B cell (primary cell): ENCODE measurements at regions not wholly inside any gene's neighbourhood (a gene's known extent, or its start where the extent isn't known, plus 50 kb on each side); places are given as distances from the start of the nearest gene placed in this dataset.

ENCODE experiments used
- ATAC-seq: fragments of 200-7000 bp; cut with Tn5 transposase; one replicate; pipeline ENCODE4 v1.10.0; 2021; ENCODE audit warnings: low read depth, mild to moderate bottlenecking, moderate number of reproducible peaks, moderate library complexity
- CTCF ChIA-PET: fragments of 350-600 bp; sonication (Branson Sonifier 250); formaldehyde crosslinking; loops from one replicate; lab custom pipeline; 2021; ENCODE audit warnings: antibody characterized with exemption, inconsistent platforms; lab: Charles Lee
- POLR2A ChIA-PET: fragments of 350-600 bp; sonication (Branson Sonifier 250); formaldehyde crosslinking; loops from one replicate; lab custom pipeline; 2021; ENCODE audit warnings: antibody characterized with exemption; lab: Charles Lee
- DNase-seq: peaks from one replicate; pipeline ENCODE4 v3.0.0; 2013
- H2AFZ ChIP-seq: 2 replicates; pipeline ENCODE4 v1.6.1; 2012; ENCODE audit warnings: mild to moderate bottlenecking, low read depth, low read length; ENCODE audit not compliant: insufficient read depth, poor library complexity, severe bottlenecking
- H3K27ac ChIP-seq, 2 donors: 1 replicate in 1 of 2; 2 replicates in 1 of 2; pipeline ENCODE4 v1.5.1; 2012 to 2013; ENCODE audit warnings: low read length in 2 of 2, mild to moderate bottlenecking in 2 of 2, moderate library complexity in 1 of 2
- H3K27me3 ChIP-seq, 4 experiments: fragments of 200-600 bp in 1 of 4; sonication (generic) in 1 of 4; replicated peaks in 1 of 4; 1 replicate in 2 of 4; 2 replicates in 2 of 4; pipeline versions ENCODE4 v1.6.1 to v1.7.0; 2013 to 2016; ENCODE audit warnings: low read length in 3 of 4, mild to moderate bottlenecking in 2 of 4, mixed read lengths in 1 of 4, moderate library complexity in 1 of 4; ENCODE audit not compliant: insufficient read depth in 4 of 4, control insufficient read depth in 3 of 4; ENCODE audit errors: control extremely low read depth in 1 of 4
- H3K36me3 ChIP-seq, 2 experiments: replicated peaks in 1 of 2; 1 replicate in 1 of 2; 2 replicates in 1 of 2; pipeline versions ENCODE4 v1.6.1 to v1.7.1; 2013; ENCODE audit warnings: low read length in 1 of 2; ENCODE audit not compliant: insufficient read depth in 2 of 2, control insufficient read depth in 1 of 2; ENCODE audit errors: control extremely low read depth in 1 of 2, extremely low read depth in 1 of 2
- H3K4me1 ChIP-seq, 2 donors: fragments of 200-600 bp in 1 of 2; sonication (generic) in 1 of 2; 1 replicate in 1 of 2; 2 replicates in 1 of 2; pipeline versions ENCODE4 v1.5.1 to v1.6.1; 2013 to 2017; ENCODE audit warnings: low read length in 2 of 2; ENCODE audit not compliant: control insufficient read depth in 2 of 2, insufficient read depth in 2 of 2
- H3K4me2 ChIP-seq: replicated peaks from 2 replicates; pipeline ENCODE3; 2012; ENCODE audit warnings: mild to moderate bottlenecking, low read depth, low read length; ENCODE audit not compliant: poor library complexity, severe bottlenecking
- H3K4me3 ChIP-seq, 5 experiments: fragments of 200-600 bp in 1 of 5; sonication (generic) in 1 of 5; 1 replicate in 3 of 5; 2 replicates in 2 of 5; pipeline versions ENCODE4 v1.5.1 to v1.7.0; 2011 to 2016; ENCODE audit warnings: low read length in 4 of 5, mild to moderate bottlenecking in 4 of 5, low read depth in 2 of 5, control low read depth in 1 of 5, moderate library complexity in 1 of 5; ENCODE audit not compliant: insufficient read depth in 1 of 5; ENCODE audit errors: control extremely low read depth in 1 of 5, extremely low read depth in 1 of 5
- H3K79me2 ChIP-seq: fragments of 200-600 bp; sonication (generic); one replicate; pipeline ENCODE4 v1.6.0; 2016; ENCODE audit warnings: low read length; ENCODE audit not compliant: control insufficient read depth, insufficient read depth
- H3K9ac ChIP-seq: fragments of 200-600 bp; sonication (generic); 2 replicates; pipeline ENCODE4 v1.6.1; 2017; ENCODE audit warnings: mild to moderate bottlenecking, low read length, moderate library complexity
- H3K9me3 ChIP-seq, 3 donors: one replicate each; pipeline versions ENCODE4 v1.6.1 to v1.7.1; 2013; ENCODE audit warnings: low read length in 2 of 3; ENCODE audit not compliant: control insufficient read depth in 2 of 3, insufficient read depth in 1 of 3; ENCODE audit errors: control extremely low read depth in 1 of 3
- H4K20me1 ChIP-seq: 2 replicates; pipeline ENCODE4 v1.6.0; 2012; ENCODE audit warnings: mild to moderate bottlenecking, low read length; ENCODE audit not compliant: insufficient read depth, control insufficient read depth, poor library complexity, severe bottlenecking
- H3K27ac Mint-ChIP-seq: one replicate; pipeline ENCODE4 v1.8.0; 2021; ENCODE audit warnings: mixed read lengths
- H3K27me3 Mint-ChIP-seq: one replicate; pipeline ENCODE4 v1.8.0; 2021; ENCODE audit warnings: mixed read lengths
- H3K4me1 Mint-ChIP-seq: one replicate; pipeline ENCODE4 v1.8.0; 2021; ENCODE audit warnings: mixed read lengths
- H3K4me3 Mint-ChIP-seq: one replicate; pipeline ENCODE4 v1.8.0; 2021; ENCODE audit warnings: mixed read lengths
- H3K9me3 Mint-ChIP-seq: one replicate; pipeline ENCODE4 v1.8.0; 2022; ENCODE audit warnings: mixed read lengths; ENCODE audit not compliant: insufficient read depth
- EZH2 ChIP-seq: IDR thresholded peaks from 2 replicates; pipeline ENCODE4 v1.6.1; 2012; ENCODE audit warnings: borderline replicate concordance, low read depth, mild to moderate bottlenecking, moderate library complexity, low read length; ENCODE audit not compliant: insufficient read depth, poor library complexity, severe bottlenecking
- WGBS: methylation state at CpG from one replicate; pipeline ENCODE4 v1.1.5; 2013; ENCODE audit warnings: missing lambda C conversion rate; ENCODE audit not compliant: insufficient coverage; 5-methylcytosine and 5-hydroxymethylcytosine counted together
- intact Hi-C: fragments of 100-400 bp; cut with micrococcal nuclease; formaldehyde crosslinking; loops from one replicate; pipeline ENCODE4 v1.10.0; 2022
- TF ChIP-seq, protein P1 (sequence below): fragments of 200-600 bp; IDR thresholded peaks from one replicate; pipeline ENCODE4 v1.8.0; 2022; ENCODE audit warnings: antibody characterized with exemption, mild to moderate bottlenecking

DNA sequence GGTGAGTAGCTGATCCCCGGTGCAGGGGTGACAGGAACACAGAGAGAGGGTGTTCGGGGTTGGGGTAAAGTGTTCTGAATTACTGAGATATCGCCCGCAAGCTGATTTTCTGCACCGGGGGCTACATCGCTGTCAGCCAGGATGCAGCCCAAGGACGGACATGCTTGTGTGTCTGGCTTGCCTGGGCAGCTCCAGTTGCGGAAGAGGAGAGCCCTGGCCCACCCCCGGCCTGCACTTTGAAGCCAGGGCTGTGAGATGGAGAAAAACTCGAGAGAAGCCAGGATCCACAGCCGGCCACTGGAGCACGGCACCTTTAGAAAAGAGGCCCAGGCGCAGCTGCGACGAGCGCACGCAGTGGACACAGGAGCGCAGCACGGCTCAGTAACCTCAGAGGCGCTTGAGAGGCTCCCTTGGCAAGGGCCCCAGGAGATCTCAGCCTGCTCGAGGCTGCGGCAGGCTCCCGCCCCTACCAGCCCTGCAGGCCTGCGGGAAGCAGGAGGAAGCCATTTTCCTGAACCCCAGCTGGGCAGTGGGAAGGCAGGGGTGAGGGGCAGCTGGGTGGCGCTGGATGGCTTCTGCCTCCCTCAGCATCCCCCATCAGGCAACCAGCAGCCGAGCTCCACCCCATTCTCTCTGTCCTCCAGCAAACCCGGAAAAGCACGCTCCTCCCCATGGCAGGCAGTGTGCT is 59.2 kb downstream of the C9orf50 start:
- no peaks in the 10 kb centered on the region for H3K9me3 ChIP-seq
- Mint-ChIP-seq H3K27me3 (peaks cover 34% of the 10 kb centered on the region), H3K4me1 (no peaks in the 10 kb centered on the region), H3K4me3 (no peak overlapping the region), H3K9me3 (no peaks in the 10 kb centered on the region), H3K27ac (no peak overlapping the region)
- no peaks in the 10 kb centered on the region for H4K20me1 ChIP-seq
- DNase-seq: no peak
- TF ChIP-seq EZH2: no peak
- TF ChIP-seq, protein P1, sequence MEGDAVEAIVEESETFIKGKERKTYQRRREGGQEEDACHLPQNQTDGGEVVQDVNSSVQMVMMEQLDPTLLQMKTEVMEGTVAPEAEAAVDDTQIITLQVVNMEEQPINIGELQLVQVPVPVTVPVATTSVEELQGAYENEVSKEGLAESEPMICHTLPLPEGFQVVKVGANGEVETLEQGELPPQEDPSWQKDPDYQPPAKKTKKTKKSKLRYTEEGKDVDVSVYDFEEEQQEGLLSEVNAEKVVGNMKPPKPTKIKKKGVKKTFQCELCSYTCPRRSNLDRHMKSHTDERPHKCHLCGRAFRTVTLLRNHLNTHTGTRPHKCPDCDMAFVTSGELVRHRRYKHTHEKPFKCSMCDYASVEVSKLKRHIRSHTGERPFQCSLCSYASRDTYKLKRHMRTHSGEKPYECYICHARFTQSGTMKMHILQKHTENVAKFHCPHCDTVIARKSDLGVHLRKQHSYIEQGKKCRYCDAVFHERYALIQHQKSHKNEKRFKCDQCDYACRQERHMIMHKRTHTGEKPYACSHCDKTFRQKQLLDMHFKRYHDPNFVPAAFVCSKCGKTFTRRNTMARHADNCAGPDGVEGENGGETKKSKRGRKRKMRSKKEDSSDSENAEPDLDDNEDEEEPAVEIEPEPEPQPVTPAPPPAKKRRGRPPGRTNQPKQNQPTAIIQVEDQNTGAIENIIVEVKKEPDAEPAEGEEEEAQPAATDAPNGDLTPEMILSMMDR: no peak
- H3K9ac ChIP-seq: no peak overlapping the region
- ATAC-seq: no peak
- POLR2A ChIA-PET: no interaction called here
- no peak overlapping the region for H3K4me3 ChIP-seq
- no peak overlapping the region for H3K4me2 ChIP-seq
- H3K36me3 ChIP-seq: no peaks in the 10 kb centered on the region
- no peaks in the 10 kb centered on the region for H3K79me2 ChIP-seq
- no peaks in the 10 kb centered on the region for H3K4me1 ChIP-seq
- H2AFZ ChIP-seq: no peak overlapping the region
- CTCF ChIA-PET: no interaction called here
- intact Hi-C loops: no loop called here
- WGBS: 84% methylated on average over 27 of the region's 28 CpGs
- peaks cover 0 to 6% (median 0%) of the 10 kb centered on the region in 4 experiments for H3K27me3 ChIP-seq
- H3K27ac ChIP-seq: no peak overlapping the region

DNA sequence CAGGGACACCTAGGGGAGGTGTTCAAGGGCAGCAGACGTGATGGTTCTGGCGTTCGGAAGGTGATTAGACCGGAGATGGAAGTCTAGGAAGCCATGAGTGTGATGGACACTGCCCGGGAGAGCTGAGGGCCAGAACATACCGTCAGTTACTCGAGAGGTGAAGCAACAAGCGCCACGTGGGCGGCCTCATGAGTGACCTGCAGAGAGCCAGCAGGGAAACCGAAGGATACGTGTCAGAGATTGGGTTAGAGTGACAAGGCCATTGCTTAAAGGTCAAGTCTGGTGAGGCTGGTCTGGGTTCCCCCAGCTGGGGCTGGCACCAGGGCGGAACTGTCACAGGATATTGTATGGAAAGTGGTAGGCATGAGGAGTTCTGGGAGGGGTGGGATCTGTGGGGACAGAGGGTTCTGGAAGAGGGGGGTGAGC is 60.0 kb downstream of the C9orf50 start:
- Mint-ChIP-seq H3K27me3 (peaks cover 36% of the 10 kb centered on the region), H3K27ac (no peak overlapping the region), H3K4me3 (no peak overlapping the region), H3K4me1 (no peaks in the 10 kb centered on the region), H3K9me3 (no peaks in the 10 kb centered on the region)
- ChIA-PET CTCF (interaction anchor here (0.7 kb wide), 1 partner anchor 10 kb away, joined by 3 read pairs; no protein-coding TSS in a partner anchor), POLR2A (interaction anchor here (0.6 kb wide), 1 partner anchor 380 kb away, joined by 5 read pairs; no protein-coding TSS in a partner anchor)
- Histone ChIP-seq H3K4me1 (no peaks in the 10 kb centered on the region), H3K4me2 (no peak overlapping the region), H3K27ac (no peak overlapping the region), H3K9ac (no peak overlapping the region), H3K36me3 (no peaks in the 10 kb centered on the region), H2AFZ (no peak overlapping the region), H3K27me3 (peaks cover 0 to 3% (median 0%) of the 10 kb centered on the region in 4 experiments), H3K9me3 (no peaks in the 10 kb centered on the region), H3K79me2 (no peaks in the 10 kb centered on the region), H4K20me1 (no peaks in the 10 kb centered on the region), H3K4me3 (no peak overlapping the region)
- DNase-seq: no peak
- TF ChIP-seq, protein P1: no peak
- no peak for TF ChIP-seq EZH2
- no peak for ATAC-seq
- intact Hi-C loops: no loop called here
- 94% methylated on average over 13 of the region's 13 CpGs for WGBS
